Hepatocyte (in vitro differentiated cells): ENCODE measurements at regions not wholly inside any gene's neighbourhood (a gene's known extent, or its start where the extent isn't known, plus 50 kb on each side); places are given as distances from the start of the nearest gene placed in this dataset.

ENCODE experiments used
- DNase-seq: peaks from one replicate; pipeline ENCODE4 v3.0.0-alpha.2; 2016; ENCODE audit warnings: low spot score
- H2AFZ ChIP-seq: fragments of 200-600 bp; sonication (generic); 2 replicates; pipeline ENCODE4 v1.6.0; 2016; ENCODE audit warnings: antibody characterized with exemption, mild to moderate bottlenecking
- H3K27ac ChIP-seq: fragments of 200-600 bp; sonication (generic); 2 replicates; pipeline ENCODE4 v1.5.1; 2016; ENCODE audit warnings: mild to moderate bottlenecking
- H3K27me3 ChIP-seq: fragments of 200-600 bp; sonication (generic); 2 replicates; pipeline ENCODE4 v1.6.1; 2016
- H3K36me3 ChIP-seq: fragments of 200-600 bp; sonication (generic); replicated peaks from 2 replicates; pipeline ENCODE4 v1.5.1; 2016; ENCODE audit warnings: low read depth; ENCODE audit not compliant: insufficient read depth
- H3K4me1 ChIP-seq: fragments of 200-600 bp; sonication (generic); 2 replicates; pipeline ENCODE4 v1.5.1; 2016; ENCODE audit warnings: mild to moderate bottlenecking, moderate library complexity; ENCODE audit not compliant: insufficient read depth
- H3K4me2 ChIP-seq: fragments of 200-600 bp; sonication (generic); 2 replicates; pipeline ENCODE4 v1.6.0; 2016
- H3K4me3 ChIP-seq: fragments of 200-600 bp; sonication (generic); 2 replicates; pipeline ENCODE4 v1.5.1; 2016; ENCODE audit warnings: mild to moderate bottlenecking
- H3K79me2 ChIP-seq: fragments of 200-600 bp; sonication (generic); 2 replicates; pipeline ENCODE4 v1.6.0; 2017; ENCODE audit warnings: mild to moderate bottlenecking
- H3K9me2 ChIP-seq: fragments of 200-600 bp; sonication (generic); replicated peaks from 2 replicates; pipeline ENCODE4 v1.6.0; 2017; ENCODE audit warnings: mild to moderate bottlenecking; ENCODE audit not compliant: insufficient read depth
- H3K9me3 ChIP-seq: fragments of 200-600 bp; sonication (generic); 2 replicates; pipeline ENCODE4 v1.5.1; 2016; ENCODE audit warnings: low read depth, mild to moderate bottlenecking
- H4K20me1 ChIP-seq: fragments of 200-600 bp; sonication (generic); 2 replicates; pipeline ENCODE4 v1.6.0; 2016; ENCODE audit warnings: mild to moderate bottlenecking; ENCODE audit not compliant: insufficient read depth, poor library complexity, severe bottlenecking
- CTCF ChIP-seq: fragments of 200-600 bp; sonication (generic); IDR thresholded peaks from 2 replicates; pipeline ENCODE4 v1.5.1; 2016; ENCODE audit warnings: antibody characterized with exemption, mild to moderate bottlenecking; ENCODE audit not compliant: poor library complexity
- EZH2 ChIP-seq: fragments of 200-600 bp; sonication (generic); IDR thresholded peaks from 2 replicates; pipeline ENCODE4 v1.6.1; 2016; ENCODE audit warnings: antibody characterized with exemption, mild to moderate bottlenecking, borderline replicate concordance
- EZH2phosphoT487 ChIP-seq: fragments of 200-600 bp; sonication (generic); IDR thresholded peaks from one replicate; pipeline ENCODE4 v1.6.1; 2018; ENCODE audit warnings: antibody characterized with exemption, mild to moderate bottlenecking, low read depth, moderate library complexity; ENCODE audit not compliant: unreplicated experiment, severe bottlenecking
- WGBS: methylation state at CpG from one replicate; pipeline ENCODE4 v1.1.6; 2016; ENCODE audit warnings: low lambda C conversion rate; ENCODE audit errors: missing lambda C conversion rate; 5-methylcytosine and 5-hydroxymethylcytosine counted together

GRCh38 chr12:63078906-63079305, 72.1 kb downstream of the AVPR1A start:
- H3K4me2 ChIP-seq, result no peak overlapping the region
- TF ChIP-seq CTCF (no peak), EZH2phosphoT487 (no peak), EZH2 (no peak)
- no peaks in the 10 kb centered on the region for H3K79me2 ChIP-seq
- no peaks in the 10 kb centered on the region for H3K9me2 ChIP-seq
- no peak overlapping the region for H3K27ac ChIP-seq
- H4K20me1 ChIP-seq, result no peaks in the 10 kb centered on the region
- 100% methylated on average over 2 of the region's 2 CpGs for WGBS
- H3K36me3 ChIP-seq, result no peaks in the 10 kb centered on the region
- peaks cover 18% of the 10 kb centered on the region for H3K4me1 ChIP-seq
- no peak overlapping the region for H2AFZ ChIP-seq
- H3K4me3 ChIP-seq, result no peak overlapping the region
- no peaks in the 10 kb centered on the region for H3K9me3 ChIP-seq
- no peaks in the 10 kb centered on the region for H3K27me3 ChIP-seq
- DNase-seq, result no peak

- Histone ChIP-seq H3K36me3 (no peaks in the 10 kb centered on the region), H3K79me2 (no peaks in the 10 kb centered on the region), H3K27ac (peak overlapping the region; percentile 18), H3K4me1 (peaks cover 6% of the 10 kb centered on the region), H3K4me2 (no peak overlapping the region), H3K9me3 (no peaks in the 10 kb centered on the region), H3K9me2 (no peaks in the 10 kb centered on the region), H2AFZ (no peak overlapping the region), H3K4me3 (no peak overlapping the region), H3K27me3 (no peaks in the 10 kb centered on the region), H4K20me1 (no peaks in the 10 kb centered on the region)
- TF ChIP-seq CTCF (no peak), EZH2 (no peak), EZH2phosphoT487 (no peak)
- peak; percentile 18 for DNase-seq
- WGBS, result 65% methylated on average over 3 of the region's 3 CpGs
Measured at GRCh38 chr12:63075376-63076060, 75.5 kb downstream of the AVPR1A start.

GRCh38 chr12:63070709-63071108, 80.3 kb downstream of the AVPR1A start:
- DNase-seq, result no peak
- no peaks in the 10 kb centered on the region for H4K20me1 ChIP-seq
- WGBS, result 85% methylated on average over 3 of the region's 3 CpGs

More at GRCh38 chr12:63070709-63071108, 80.3 kb downstream of the AVPR1A start:
- H3K27me3 ChIP-seq, result no peaks in the 10 kb centered on the region
- no peak overlapping the region for H2AFZ ChIP-seq
- TF ChIP-seq CTCF, result no peak
- no peak for TF ChIP-seq EZH2phosphoT487
- no peak for TF ChIP-seq EZH2
- no peak overlapping the region for H3K4me2 ChIP-seq
- H3K4me1 ChIP-seq, result no peaks in the 10 kb centered on the region
- H3K4me3 ChIP-seq, result no peak overlapping the region
- no peaks in the 10 kb centered on the region for H3K79me2 ChIP-seq
- no peaks in the 10 kb centered on the region for H3K36me3 ChIP-seq
- no peaks in the 10 kb centered on the region for H3K9me2 ChIP-seq
- no peaks in the 10 kb centered on the region for H3K9me3 ChIP-seq
- no peak overlapping the region for H3K27ac ChIP-seq
